ENCODE measurements at regions not wholly inside any gene's neighbourhood (a gene's known extent, or its start where the extent isn't known, plus 50 kb on each side); places are given as distances from the start of the nearest gene placed in this dataset.

GRCh38 chr2:66839551-66840320, 404.8 kb downstream of the MEIS1 start:
- Histone ChIP-seq H3K9me3 (ENCODE audit: control insufficient read depth, insufficient read depth, low read depth, low read length) (no peaks in the 10 kb centered on the region), H3K4me3 (ENCODE audit: low read depth, low read length) (no peak overlapping the region), H3K27ac (ENCODE audit: extremely low read depth, low read depth, low read length) (no peak overlapping the region), H3K4me1 (ENCODE audit: control insufficient read depth, insufficient read depth, low read length) (no peaks in the 10 kb centered on the region), H3K36me3 (ENCODE audit: control insufficient read depth in 2 of 2, insufficient read depth in 1 of 2, low read length in 2 of 2) (no peaks in the 10 kb centered on the region)
- ChIA-PET POLR2A (no interaction called here), CTCF (no interaction called here)
- TF ChIP-seq ZSCAN16 (tag by site-specific recombination; IDR thresholded peaks at IDR 0.05) = no peak
- TF ChIP-seq ZNF302 (tag by site-specific recombination; IDR thresholded peaks at IDR 0.05; ENCODE audit: low read depth) = no peak
- no peak for TF ChIP-seq KLF1 (tag by site-specific recombination; IDR thresholded peaks at IDR 0.05)
- TF ChIP-seq ZNF596 (tag by site-specific recombination; IDR thresholded peaks at IDR 0.05) = no peak

DNA sequence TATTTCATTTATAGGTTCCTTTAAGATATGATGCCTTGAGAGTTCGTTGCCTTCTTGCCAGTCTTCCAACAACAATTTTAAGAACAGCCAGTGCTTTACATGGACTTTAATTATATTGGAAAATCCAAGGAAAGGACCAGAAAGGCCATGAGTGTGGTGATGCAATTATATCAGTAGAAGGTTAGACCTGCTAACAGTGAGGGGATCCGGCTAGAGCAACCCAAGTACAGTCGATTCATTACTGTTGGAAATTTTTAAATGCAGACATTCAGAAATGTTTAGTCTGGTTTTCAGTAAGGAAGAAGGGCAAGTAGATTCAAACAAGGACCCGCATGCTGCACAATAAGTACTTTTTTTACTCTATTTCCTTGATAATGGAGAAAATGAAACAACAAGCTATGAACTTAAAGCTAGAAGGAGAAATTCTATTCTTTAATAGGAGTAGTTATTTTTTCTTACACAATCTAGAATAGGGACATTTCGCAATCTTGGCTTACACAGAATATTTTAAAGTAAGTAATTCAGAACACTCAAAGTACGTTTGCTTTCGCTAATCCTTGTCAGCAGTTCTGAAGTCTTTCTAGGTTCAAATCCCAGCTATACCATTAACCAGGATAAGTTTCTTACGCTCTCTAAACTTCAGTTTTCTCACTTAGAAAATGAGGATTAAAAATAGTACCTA, 405.5 kb downstream of the MEIS1 start:
- Histone ChIP-seq H3K4me3 (ENCODE audit: low read depth, low read length) (no peak overlapping the region), H3K9me3 (ENCODE audit: control insufficient read depth, insufficient read depth, low read depth, low read length) (no peaks in the 10 kb centered on the region), H3K36me3 (ENCODE audit: control insufficient read depth in 2 of 2, insufficient read depth in 1 of 2, low read length in 2 of 2) (no peaks in the 10 kb centered on the region), H3K4me1 (ENCODE audit: control insufficient read depth, insufficient read depth, low read length) (no peaks in the 10 kb centered on the region), H3K27ac (ENCODE audit: extremely low read depth, low read depth, low read length) (no peak overlapping the region)
- TF ChIP-seq ZNF623 (tag by site-specific recombination; IDR thresholded peaks at IDR 0.05) (no peak), ZNF157 (tag by site-specific recombination; IDR thresholded peaks at IDR 0.05) (no peak), ZNF645 (tag by site-specific recombination; IDR thresholded peaks at IDR 0.05) (no peak), KLF10 (tag by site-specific recombination; IDR thresholded peaks at IDR 0.05) (no peak), ZNF16 (tag by site-specific recombination; IDR thresholded peaks at IDR 0.05; ENCODE audit: low read depth) (no peak)
- ChIA-PET POLR2A (interaction anchor here (0.6 kb wide), 1 partner anchor 215 kb away, joined by 3 read pairs; no protein-coding TSS in a partner anchor), CTCF (interaction anchor here (0.7 kb wide), 1 partner anchor 376 kb away, joined by 3 read pairs; no protein-coding TSS in a partner anchor)

DNA sequence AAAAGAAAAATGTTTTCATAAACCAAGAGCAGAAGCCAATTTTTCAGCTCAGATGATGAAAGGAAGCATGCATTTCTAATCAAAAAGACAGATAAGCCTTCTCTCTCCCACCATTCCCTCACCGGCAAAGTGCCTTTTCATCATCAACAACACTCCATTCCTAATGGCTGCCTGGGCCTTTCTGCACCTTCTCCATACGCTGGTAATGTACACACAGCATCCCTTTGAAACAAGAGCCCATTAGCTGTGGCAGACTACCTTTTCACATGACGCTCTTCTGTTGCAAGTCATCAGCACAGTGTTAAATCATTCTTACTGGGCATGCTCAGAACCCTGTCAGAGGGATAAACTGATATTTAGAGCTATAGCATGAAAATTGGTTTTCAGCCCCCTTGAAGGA, 408.9 kb downstream of the MEIS1 start:
- Histone ChIP-seq H3K4me3 (ENCODE audit: low read depth, low read length) (no peak overlapping the region), H3K9me3 (ENCODE audit: control insufficient read depth, insufficient read depth, low read depth, low read length) (no peaks in the 10 kb centered on the region), H3K27ac (ENCODE audit: extremely low read depth, low read depth, low read length) (no peak overlapping the region), H3K36me3 (ENCODE audit: control insufficient read depth in 2 of 2, insufficient read depth in 1 of 2, low read length in 2 of 2) (no peaks in the 10 kb centered on the region), H3K4me1 (ENCODE audit: control insufficient read depth, insufficient read depth, low read length) (no peaks in the 10 kb centered on the region)
- CTCF ChIA-PET = interaction anchor here (1.1 kb wide), 1 partner anchor 371 kb away, joined by 3 read pairs; no protein-coding TSS in a partner anchor
- POLR2A ChIA-PET = no interaction called here
- TF ChIP-seq, protein P1, sequence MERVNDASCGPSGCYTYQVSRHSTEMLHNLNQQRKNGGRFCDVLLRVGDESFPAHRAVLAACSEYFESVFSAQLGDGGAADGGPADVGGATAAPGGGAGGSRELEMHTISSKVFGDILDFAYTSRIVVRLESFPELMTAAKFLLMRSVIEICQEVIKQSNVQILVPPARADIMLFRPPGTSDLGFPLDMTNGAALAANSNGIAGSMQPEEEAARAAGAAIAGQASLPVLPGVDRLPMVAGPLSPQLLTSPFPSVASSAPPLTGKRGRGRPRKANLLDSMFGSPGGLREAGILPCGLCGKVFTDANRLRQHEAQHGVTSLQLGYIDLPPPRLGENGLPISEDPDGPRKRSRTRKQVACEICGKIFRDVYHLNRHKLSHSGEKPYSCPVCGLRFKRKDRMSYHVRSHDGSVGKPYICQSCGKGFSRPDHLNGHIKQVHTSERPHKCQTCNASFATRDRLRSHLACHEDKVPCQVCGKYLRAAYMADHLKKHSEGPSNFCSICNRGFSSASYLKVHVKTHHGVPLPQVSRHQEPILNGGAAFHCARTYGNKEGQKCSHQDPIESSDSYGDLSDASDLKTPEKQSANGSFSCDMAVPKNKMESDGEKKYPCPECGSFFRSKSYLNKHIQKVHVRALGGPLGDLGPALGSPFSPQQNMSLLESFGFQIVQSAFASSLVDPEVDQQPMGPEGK (tag by site-specific recombination; IDR thresholded peaks at IDR 0.05) = no peak
- TF ChIP-seq ZNF518A (tag by site-specific recombination; conservative IDR thresholded peaks at IDR 0.05; ENCODE audit: low read depth) = no peak
- no peak for TF ChIP-seq HOXD13 (CRISPR knock-in tag; IDR thresholded peaks at IDR 0.05; ENCODE audit: borderline replicate concordance)
- no peak for TF ChIP-seq ZNF266 (tag by site-specific recombination; IDR thresholded peaks at IDR 0.05; ENCODE audit: low read depth)
- TF ChIP-seq ZBTB6 (tag by site-specific recombination; IDR thresholded peaks at IDR 0.05) = no peak
- TF ChIP-seq, protein P2, sequence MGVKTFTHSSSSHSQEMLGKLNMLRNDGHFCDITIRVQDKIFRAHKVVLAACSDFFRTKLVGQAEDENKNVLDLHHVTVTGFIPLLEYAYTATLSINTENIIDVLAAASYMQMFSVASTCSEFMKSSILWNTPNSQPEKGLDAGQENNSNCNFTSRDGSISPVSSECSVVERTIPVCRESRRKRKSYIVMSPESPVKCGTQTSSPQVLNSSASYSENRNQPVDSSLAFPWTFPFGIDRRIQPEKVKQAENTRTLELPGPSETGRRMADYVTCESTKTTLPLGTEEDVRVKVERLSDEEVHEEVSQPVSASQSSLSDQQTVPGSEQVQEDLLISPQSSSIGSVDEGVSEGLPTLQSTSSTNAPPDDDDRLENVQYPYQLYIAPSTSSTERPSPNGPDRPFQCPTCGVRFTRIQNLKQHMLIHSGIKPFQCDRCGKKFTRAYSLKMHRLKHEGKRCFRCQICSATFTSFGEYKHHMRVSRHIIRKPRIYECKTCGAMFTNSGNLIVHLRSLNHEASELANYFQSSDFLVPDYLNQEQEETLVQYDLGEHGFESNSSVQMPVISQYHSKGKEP (tag by site-specific recombination; IDR thresholded peaks at IDR 0.05) = no peak
- no peak for TF ChIP-seq ZNF610 (tag by site-specific recombination; IDR thresholded peaks at IDR 0.05; ENCODE audit: borderline replicate concordance)
- TF ChIP-seq ZXDB (tag by site-specific recombination; IDR thresholded peaks at IDR 0.05) = no peak
